Vagina (tissue), 2 donors: ENCODE measurements at regions not wholly inside any gene's neighbourhood (a gene's known extent, or its start where the extent isn't known, plus 50 kb on each side); places are given as distances from the start of the nearest gene placed in this dataset.

ENCODE experiments used
- CTCF ChIP-seq, 3 experiments: fragments of 450-650 bp in 2 of 3; fragments of 200-600 bp in 1 of 3; sonication (generic) in 1 of 3; IDR thresholded peaks; one replicate each; pipeline ENCODE4 v1.5.1; 2017 to 2019; ENCODE audit warnings: antibody characterized with exemption in 3 of 3, mild to moderate bottlenecking in 2 of 3, moderate library complexity in 2 of 3
- POLR2A ChIP-seq, 2 donors: fragments of 450-650 bp; IDR thresholded peaks; one replicate each; pipeline ENCODE4 v1.6.1; 2017; ENCODE audit warnings: antibody characterized with exemption in 2 of 2, mild to moderate bottlenecking in 2 of 2, moderate library complexity in 2 of 2
- POLR2AphosphoS5 ChIP-seq, 2 donors: sonication (generic); formaldehyde crosslinking; IDR thresholded peaks; one replicate each; pipeline ENCODE4 v1.9.0; 2017; ENCODE audit warnings: antibody characterized with exemption in 2 of 2, mild to moderate bottlenecking in 2 of 2, low read depth in 1 of 2; ENCODE audit not compliant: insufficient read depth in 1 of 2

DNA sequence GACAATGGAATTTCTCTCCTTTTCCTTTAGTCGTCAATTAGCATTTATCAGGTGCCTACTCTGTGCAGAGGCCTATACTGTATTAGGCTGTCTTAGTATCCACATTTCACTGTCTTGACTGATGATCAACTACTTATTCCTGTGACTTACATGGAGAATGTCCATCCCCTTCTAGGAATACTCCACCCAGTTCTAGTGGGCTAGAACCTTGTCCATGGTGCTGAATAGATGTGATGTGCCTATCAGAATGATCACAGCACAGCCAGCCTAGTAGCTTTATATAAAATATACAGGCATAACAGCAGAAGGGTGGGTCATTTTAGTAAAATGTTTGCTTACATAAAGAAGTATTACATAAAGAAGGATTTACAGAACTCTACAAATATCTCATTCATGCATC lies 621.4 kb downstream of the PDCD6IP start:
- TF ChIP-seq CTCF (IDR thresholded peaks at IDR 0.05) (no peak), POLR2A (IDR thresholded peaks at IDR 0.05) (no peak), POLR2AphosphoS5 (IDR thresholded peaks at IDR 0.05; ENCODE audit: insufficient read depth in 1 of 2, low read depth in 1 of 2) (no peak)
